22Rv1 (cell line): ENCODE measurements at regions not wholly inside any gene's neighbourhood (a gene's known extent, or its start where the extent isn't known, plus 50 kb on each side); places are given as distances from the start of the nearest gene placed in this dataset.

ENCODE experiments used
- CTCF ChIP-seq: fragments of 450-650 bp; IDR thresholded peaks from 2 replicates; pipeline ENCODE4 v1.5.1; 2017; ENCODE audit warnings: mild to moderate bottlenecking
- ZFX ChIP-seq: fragments of 450-650 bp; IDR thresholded peaks from 2 replicates; pipeline ENCODE4 v1.6.1; 2017; ENCODE audit warnings: antibody characterized with exemption, borderline replicate concordance

- no peak for TF ChIP-seq CTCF
- TF ChIP-seq ZFX = no peak
Observed at GRCh38 chrX:91311969-91312368, 122.7 kb upstream of the PABPC5 start.
